CD4-positive, CD25-positive, alpha-beta regulatory T cell (primary cell): ENCODE measurements at regions not wholly inside any gene's neighbourhood (a gene's known extent, or its start where the extent isn't known, plus 50 kb on each side); places are given as distances from the start of the nearest gene placed in this dataset.
"Not testable (repeated sequence)": the region's sequence is repeated elsewhere in the genome, so short reads cannot be mapped to it uniquely, and the experiment has no call there.

Source experiments
- ATAC-seq, 2 donors: fragments of 150-1000 bp; cut with Tn5 transposase; one replicate each; pipeline ENCODE4 v1.10.0; 2021; ENCODE audit warnings: low read depth in 2 of 2, moderate number of reproducible peaks in 2 of 2, moderate library complexity in 1 of 2
- DNase-seq, 3 donors: peaks; one replicate each; pipeline versions ENCODE4 v3.0.0 to v3.0.0-alpha.2; 2012 to 2022; ENCODE audit warnings: mixed read lengths in 1 of 3
- H3K27ac ChIP-seq: one replicate; pipeline ENCODE4 v1.7.0; 2013; ENCODE audit warnings: mild to moderate bottlenecking, low read length; ENCODE audit not compliant: insufficient read depth, poor library complexity, severe bottlenecking
- H3K27me3 ChIP-seq: one replicate; pipeline ENCODE4 v1.7.0; 2013; ENCODE audit warnings: low read length; ENCODE audit not compliant: control insufficient read depth, insufficient read depth
- H3K36me3 ChIP-seq: one replicate; pipeline ENCODE4 v1.7.0; 2013; ENCODE audit warnings: mild to moderate bottlenecking, low read length, moderate library complexity; ENCODE audit not compliant: control insufficient read depth, insufficient read depth
- H3K4me1 ChIP-seq: 2 replicates; pipeline ENCODE4 v1.7.0; 2013; ENCODE audit warnings: mild to moderate bottlenecking, low read length; ENCODE audit not compliant: insufficient read depth, control insufficient read depth, poor library complexity, severe bottlenecking
- H3K4me3 ChIP-seq: one replicate; pipeline ENCODE4 v1.7.0; 2013; ENCODE audit warnings: low read depth, mild to moderate bottlenecking, low read length, moderate library complexity
- H3K9me3 ChIP-seq, 2 experiments: 1 replicate in 1 of 2; 2 replicates in 1 of 2; pipeline ENCODE4 v1.7.0; 2013; ENCODE audit warnings: low read length in 2 of 2, mild to moderate bottlenecking in 1 of 2, moderate library complexity in 1 of 2; ENCODE audit not compliant: control insufficient read depth in 2 of 2
- H3K27ac Mint-ChIP-seq, 3 donors: one replicate each; pipeline ENCODE4 v1.8.0; 2020 to 2022; ENCODE audit warnings: mild to moderate bottlenecking in 3 of 3, mixed read lengths in 3 of 3, moderate library complexity in 2 of 3
- H3K27me3 Mint-ChIP-seq: one replicate; pipeline ENCODE4 v1.8.0; 2022; ENCODE audit warnings: mild to moderate bottlenecking, mixed read lengths
- H3K36me3 Mint-ChIP-seq: one replicate; pipeline ENCODE4 v1.8.0; 2020; ENCODE audit warnings: mixed read lengths
- H3K4me1 Mint-ChIP-seq, 4 donors: one replicate each; pipeline ENCODE4 v1.8.0; 2020 to 2022; ENCODE audit warnings: mixed read lengths in 4 of 4, mild to moderate bottlenecking in 1 of 4
- H3K4me3 Mint-ChIP-seq, 4 donors: one replicate each; pipeline ENCODE4 v1.8.0; 2020 to 2022; ENCODE audit warnings: mild to moderate bottlenecking in 4 of 4, mixed read lengths in 4 of 4, moderate library complexity in 3 of 4
- H3K9me3 Mint-ChIP-seq, 7 donors: one replicate each; pipeline ENCODE4 v1.8.0; 2020 to 2022; ENCODE audit warnings: mixed read lengths in 7 of 7, mild to moderate bottlenecking in 3 of 7, moderate library complexity in 2 of 7

GRCh38 chr18:67752211-67752610, 235.7 kb upstream of the DSEL start:
- peaks cover 0 to 17% (median 4%) of the 10 kb centered on the region in 7 donors for H3K9me3 Mint-ChIP-seq
- not testable (repeated sequence) for H3K27ac Mint-ChIP-seq, DNase-seq, H3K9me3 ChIP-seq, H3K27ac ChIP-seq, H3K27me3 ChIP-seq, H3K4me3 ChIP-seq, H3K36me3 Mint-ChIP-seq, H3K4me1 Mint-ChIP-seq, H3K4me1 ChIP-seq, H3K36me3 ChIP-seq, H3K4me3 Mint-ChIP-seq, ATAC-seq, H3K27me3 Mint-ChIP-seq

- Mint-ChIP-seq H3K36me3 (no peaks in the 10 kb centered on the region), H3K4me3 (no peak overlapping the region), H3K27me3 (no peaks in the 10 kb centered on the region), H3K27ac (no peak overlapping the region), H3K9me3 (peaks cover 0 to 42% (median 14%) of the 10 kb centered on the region in 7 donors), H3K4me1 (no peaks in the 10 kb centered on the region)
- H3K4me1 ChIP-seq = no peaks in the 10 kb centered on the region
- peaks cover 0 to 10% of the 10 kb centered on the region in 2 experiments for H3K9me3 ChIP-seq
- H3K27me3 ChIP-seq = no peaks in the 10 kb centered on the region
- H3K4me3 ChIP-seq = no peak overlapping the region
- ATAC-seq (no peak), DNase-seq (no peak)
- no peaks in the 10 kb centered on the region for H3K36me3 ChIP-seq
- H3K27ac ChIP-seq = no peak overlapping the region
These were observed 226.4 kb upstream of the DSEL start for GRCh38 chr18:67742954-67743353.

GRCh38 chr18:67742525-67742924, 226.0 kb upstream of the DSEL start:
- no peak overlapping the region for H3K27ac ChIP-seq
- H3K4me3 ChIP-seq = no peak overlapping the region
- Mint-ChIP-seq H3K27ac (no peak overlapping the region), H3K36me3 (no peaks in the 10 kb centered on the region), H3K4me1 (no peaks in the 10 kb centered on the region), H3K4me3 (no peak overlapping the region), H3K27me3 (no peaks in the 10 kb centered on the region), H3K9me3 (peaks cover 0 to 38% (median 14%) of the 10 kb centered on the region in 7 donors)
- H3K4me1 ChIP-seq = no peaks in the 10 kb centered on the region
- no peaks in the 10 kb centered on the region for H3K27me3 ChIP-seq
- no peaks in the 10 kb centered on the region for H3K36me3 ChIP-seq
- ATAC-seq = no peak
- DNase-seq = no peak
- H3K9me3 ChIP-seq = peaks cover 0 to 10% of the 10 kb centered on the region in 2 experiments

GRCh38 chr18:67735506-67735905, 219.0 kb upstream of the DSEL start:
- H3K4me1 ChIP-seq = no peaks in the 10 kb centered on the region
- no peak overlapping the region for H3K27ac Mint-ChIP-seq
- no peaks in the 10 kb centered on the region for H3K36me3 Mint-ChIP-seq
- H3K36me3 ChIP-seq = no peaks in the 10 kb centered on the region
- H3K27ac ChIP-seq = no peak overlapping the region
- no peak for ATAC-seq
- H3K27me3 Mint-ChIP-seq = no peaks in the 10 kb centered on the region
- H3K9me3 ChIP-seq = no peaks in the 10 kb centered on the region
- H3K4me3 ChIP-seq = no peak overlapping the region
- H3K4me1 Mint-ChIP-seq = no peaks in the 10 kb centered on the region
- peaks cover 0 to 7% (median 4%) of the 10 kb centered on the region in 7 donors for H3K9me3 Mint-ChIP-seq
- H3K4me3 Mint-ChIP-seq = no peak overlapping the region
- H3K27me3 ChIP-seq = no peaks in the 10 kb centered on the region
- DNase-seq = no peak

GRCh38 chr18:67733088-67733487, 216.6 kb upstream of the DSEL start:
- no peak overlapping the region for H3K27ac ChIP-seq
- H3K36me3 ChIP-seq = no peaks in the 10 kb centered on the region
- Mint-ChIP-seq H3K27ac (no peak overlapping the region), H3K4me3 (no peak overlapping the region), H3K4me1 (no peaks in the 10 kb centered on the region), H3K36me3 (no peaks in the 10 kb centered on the region), H3K27me3 (no peaks in the 10 kb centered on the region), H3K9me3 (peaks cover 0 to 9% (median 4%) of the 10 kb centered on the region in 7 donors)
- no peaks in the 10 kb centered on the region for H3K4me1 ChIP-seq
- DNase-seq (no peak), ATAC-seq (no peak)
- no peak overlapping the region for H3K4me3 ChIP-seq
- H3K9me3 ChIP-seq = no peaks in the 10 kb centered on the region
- no peaks in the 10 kb centered on the region for H3K27me3 ChIP-seq

- Mint-ChIP-seq H3K27ac (no peak overlapping the region), H3K36me3 (no peaks in the 10 kb centered on the region), H3K9me3 (peaks cover 0 to 9% (median 4%) of the 10 kb centered on the region in 7 donors), H3K4me3 (no peak overlapping the region), H3K4me1 (no peaks in the 10 kb centered on the region), H3K27me3 (no peaks in the 10 kb centered on the region)
- DNase-seq = no peak
- no peaks in the 10 kb centered on the region for H3K36me3 ChIP-seq
- no peaks in the 10 kb centered on the region for H3K4me1 ChIP-seq
- ATAC-seq = no peak
- no peaks in the 10 kb centered on the region for H3K9me3 ChIP-seq
- H3K4me3 ChIP-seq = no peak overlapping the region
- H3K27me3 ChIP-seq = no peaks in the 10 kb centered on the region
- no peak overlapping the region for H3K27ac ChIP-seq
These were observed 215.3 kb upstream of the DSEL start for GRCh38 chr18:67731851-67732250.

- H3K27ac ChIP-seq = no peak overlapping the region
- H3K27me3 ChIP-seq = no peaks in the 10 kb centered on the region
- no peak for DNase-seq
- Mint-ChIP-seq H3K27ac (no peak overlapping the region), H3K4me1 (no peaks in the 10 kb centered on the region), H3K4me3 (no peak overlapping the region), H3K27me3 (no peaks in the 10 kb centered on the region), H3K36me3 (no peaks in the 10 kb centered on the region), H3K9me3 (peaks cover 0 to 9% (median 7%) of the 10 kb centered on the region in 7 donors)
- no peaks in the 10 kb centered on the region for H3K36me3 ChIP-seq
- H3K9me3 ChIP-seq = no peaks in the 10 kb centered on the region
- H3K4me3 ChIP-seq = no peak overlapping the region
- H3K4me1 ChIP-seq = no peaks in the 10 kb centered on the region
- no peak for ATAC-seq
These were observed 214.4 kb upstream of the DSEL start for GRCh38 chr18:67730886-67731285.

- Histone ChIP-seq H3K36me3 (no peaks in the 10 kb centered on the region), H3K27me3 (no peaks in the 10 kb centered on the region), H3K4me3 (no peak overlapping the region), H3K4me1 (no peaks in the 10 kb centered on the region), H3K27ac (no peak overlapping the region), H3K9me3 (no peaks in the 10 kb centered on the region)
- ATAC-seq (no peak), DNase-seq (no peak)
- Mint-ChIP-seq H3K9me3 (peaks cover 0 to 19% (median 8%) of the 10 kb centered on the region in 7 donors), H3K4me1 (no peaks in the 10 kb centered on the region), H3K27me3 (no peaks in the 10 kb centered on the region), H3K36me3 (no peaks in the 10 kb centered on the region), H3K4me3 (no peak overlapping the region), H3K27ac (no peak overlapping the region)
These were observed 211.8 kb upstream of the DSEL start for GRCh38 chr18:67728364-67728763.
